PC-3 (cell line): ENCODE measurements at regions not wholly inside any gene's neighbourhood (a gene's known extent, or its start where the extent isn't known, plus 50 kb on each side); places are given as distances from the start of the nearest gene placed in this dataset.

Experiments used
- ATAC-seq: fragments of 200-7000 bp; cut with Tn5 transposase; 2 replicates; pipeline ENCODE4 v1.9.1; 2020; ENCODE audit warnings: mild to moderate bottlenecking, moderate library complexity
- BruUV-seq: library from RNA; stranded (reverse); fragments of 400-500 nt; replicated peaks from 2 replicates; lab custom pipeline; 2021; lab: Mats Ljungman, UMichigan
- CTCF ChIA-PET: fragments of 300-600 bp; sonication (Branson Sonifier 250); formaldehyde crosslinking; loops from one replicate; lab custom pipeline; 2022; ENCODE audit warnings: antibody characterized with exemption; lab: Charles Lee
- POLR2A ChIA-PET: fragments of 300-600 bp; sonication (Branson Sonifier 250); formaldehyde crosslinking; loops from one replicate; lab custom pipeline; 2022; ENCODE audit warnings: antibody characterized with exemption; ENCODE audit not compliant: unreplicated experiment; lab: Charles Lee
- DNase-seq: peaks from one replicate; pipeline ENCODE4 v3.0.0-alpha.2; 2015
- H2AFZ ChIP-seq: fragments of 300-600 bp; sonication (generic); 2 replicates; pipeline ENCODE4 v1.6.0; 2016; ENCODE audit warnings: antibody characterized with exemption, low read length
- H3F3A ChIP-seq: fragments of 300-600 bp; sonication (generic); one replicate; pipeline ENCODE4 v1.6.0; 2017; ENCODE audit warnings: antibody characterized with exemption, low read length, control low read depth, mild to moderate bottlenecking; ENCODE audit not compliant: unreplicated experiment
- H3K27ac ChIP-seq: fragments of 300-600 bp; sonication (generic); 2 replicates; pipeline ENCODE4 v1.5.1; 2016; ENCODE audit warnings: mild to moderate bottlenecking, low read length
- H3K27me3 ChIP-seq: fragments of 300-600 bp; sonication (generic); 2 replicates; pipeline ENCODE4 v1.6.1; 2016; ENCODE audit warnings: low read length, mixed read lengths
- H3K36me3 ChIP-seq: fragments of 300-600 bp; sonication (generic); 2 replicates; pipeline ENCODE4 v1.6.1; 2016; ENCODE audit warnings: low read depth, mixed run types, low read length, mixed read lengths
- H3K4me1 ChIP-seq: fragments of 300-600 bp; sonication (generic); 2 replicates; pipeline ENCODE4 v1.5.1; 2016; ENCODE audit warnings: low read length; ENCODE audit not compliant: insufficient read depth
- H3K4me2 ChIP-seq: fragments of 300-600 bp; sonication (generic); 2 replicates; pipeline ENCODE4 v1.6.0; 2016; ENCODE audit warnings: low read length
- H3K4me3 ChIP-seq: fragments of 300-600 bp; sonication (generic); 2 replicates; pipeline ENCODE4 v1.5.1; 2016; ENCODE audit warnings: mild to moderate bottlenecking, low read length, mixed read lengths
- H3K79me2 ChIP-seq: fragments of 300-600 bp; sonication (generic); 2 replicates; pipeline ENCODE4 v1.6.1; 2017; ENCODE audit warnings: low read length, mixed read lengths
- H3K9ac ChIP-seq: fragments of 300-600 bp; sonication (generic); 2 replicates; pipeline ENCODE4 v1.6.0; 2016; ENCODE audit warnings: mild to moderate bottlenecking, low read length
- H3K9me2 ChIP-seq: fragments of 300-600 bp; sonication (generic); replicated peaks from 2 replicates; pipeline ENCODE4 v1.6.1; 2016; ENCODE audit warnings: mixed run types, low read length, mixed read lengths
- H3K9me3 ChIP-seq: fragments of 300-600 bp; sonication (generic); 2 replicates; pipeline ENCODE4 v1.6.1; 2016; ENCODE audit warnings: low read length, mixed read lengths
- H4K20me1 ChIP-seq: fragments of 300-600 bp; sonication (generic); 2 replicates; pipeline ENCODE4 v1.6.1; 2016; ENCODE audit warnings: low read length, mixed read lengths
- EZH2 ChIP-seq: fragments of 300-600 bp; sonication (generic); IDR thresholded peaks from one replicate; pipeline ENCODE4 v1.6.1; 2017; ENCODE audit warnings: antibody characterized with exemption, mild to moderate bottlenecking, low read length; ENCODE audit not compliant: unreplicated experiment
- EZH2phosphoT487 ChIP-seq: fragments of 300-600 bp; sonication (generic); IDR thresholded peaks from 2 replicates; pipeline ENCODE4 v1.6.1; 2018; ENCODE audit warnings: mild to moderate bottlenecking, antibody characterized with exemption, low read length, borderline replicate concordance
- intact Hi-C: fragments of 100-400 bp; cut with micrococcal nuclease; formaldehyde crosslinking; loops from 2 replicates; pipeline ENCODE4 v1.9.0; 2023
- TF ChIP-seq, protein P1 (sequence below): fragments of 300-600 bp; sonication (generic); conservative IDR thresholded peaks from 2 replicates; pipeline ENCODE4 v1.5.1; 2017; ENCODE audit warnings: antibody characterized with exemption, low read depth, mild to moderate bottlenecking, low read length

DNA sequence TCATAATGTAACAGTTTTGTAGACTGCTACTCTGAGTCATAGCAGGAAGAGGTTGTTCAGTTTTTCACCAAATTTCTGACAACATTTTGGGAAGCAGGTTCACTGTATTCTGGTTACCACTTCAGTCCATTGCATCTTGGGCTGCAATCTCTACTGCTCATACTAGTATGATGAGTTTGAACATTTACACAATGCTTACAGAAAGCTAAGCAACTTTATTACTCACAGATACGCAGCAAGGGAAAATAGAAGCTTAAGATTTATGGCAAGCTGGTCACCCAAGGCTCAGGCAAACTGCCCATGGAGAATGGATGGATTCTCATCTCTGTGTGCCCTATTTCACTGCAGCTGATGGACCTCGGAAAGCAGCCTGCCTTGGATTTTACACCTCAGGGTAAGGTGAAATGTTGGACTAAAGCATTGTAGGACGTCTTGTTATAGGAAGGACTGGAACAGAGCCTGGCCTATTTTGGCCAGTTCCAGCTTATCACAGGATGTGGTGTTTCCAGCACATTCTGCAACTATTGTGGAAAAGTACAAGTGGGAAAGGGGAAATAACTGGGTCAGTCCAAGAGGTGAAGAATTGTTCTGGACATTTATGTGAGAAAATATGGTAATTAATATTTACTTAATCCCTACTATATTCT, 887.1 kb upstream of the AGA start:
- POLR2A ChIA-PET = no interaction called here
- ATAC-seq = no peak
- no peak overlapping the region for H3K4me2 ChIP-seq
- BruUV-seq = no TSS peak
- intact Hi-C loops = no loop called here
- H2AFZ ChIP-seq = no peak overlapping the region
- H4K20me1 ChIP-seq = no peaks in the 10 kb centered on the region
- H3K79me2 ChIP-seq = no peaks in the 10 kb centered on the region
- H3K27me3 ChIP-seq = no peaks in the 10 kb centered on the region
- H3K9ac ChIP-seq = no peak overlapping the region
- H3K9me2 ChIP-seq = no peaks in the 10 kb centered on the region
- no peak overlapping the region for H3K27ac ChIP-seq
- H3F3A ChIP-seq = no peaks in the 10 kb centered on the region
- CTCF ChIA-PET = no interaction called here
- no peaks in the 10 kb centered on the region for H3K36me3 ChIP-seq
- TF ChIP-seq, protein P1, sequence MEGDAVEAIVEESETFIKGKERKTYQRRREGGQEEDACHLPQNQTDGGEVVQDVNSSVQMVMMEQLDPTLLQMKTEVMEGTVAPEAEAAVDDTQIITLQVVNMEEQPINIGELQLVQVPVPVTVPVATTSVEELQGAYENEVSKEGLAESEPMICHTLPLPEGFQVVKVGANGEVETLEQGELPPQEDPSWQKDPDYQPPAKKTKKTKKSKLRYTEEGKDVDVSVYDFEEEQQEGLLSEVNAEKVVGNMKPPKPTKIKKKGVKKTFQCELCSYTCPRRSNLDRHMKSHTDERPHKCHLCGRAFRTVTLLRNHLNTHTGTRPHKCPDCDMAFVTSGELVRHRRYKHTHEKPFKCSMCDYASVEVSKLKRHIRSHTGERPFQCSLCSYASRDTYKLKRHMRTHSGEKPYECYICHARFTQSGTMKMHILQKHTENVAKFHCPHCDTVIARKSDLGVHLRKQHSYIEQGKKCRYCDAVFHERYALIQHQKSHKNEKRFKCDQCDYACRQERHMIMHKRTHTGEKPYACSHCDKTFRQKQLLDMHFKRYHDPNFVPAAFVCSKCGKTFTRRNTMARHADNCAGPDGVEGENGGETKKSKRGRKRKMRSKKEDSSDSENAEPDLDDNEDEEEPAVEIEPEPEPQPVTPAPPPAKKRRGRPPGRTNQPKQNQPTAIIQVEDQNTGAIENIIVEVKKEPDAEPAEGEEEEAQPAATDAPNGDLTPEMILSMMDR = no peak
- no peak for TF ChIP-seq EZH2phosphoT487
- no peak for TF ChIP-seq EZH2
- no peak overlapping the region for H3K4me3 ChIP-seq
- H3K9me3 ChIP-seq = no peaks in the 10 kb centered on the region
- peak; percentile 1 for DNase-seq
- no peaks in the 10 kb centered on the region for H3K4me1 ChIP-seq

DNA sequence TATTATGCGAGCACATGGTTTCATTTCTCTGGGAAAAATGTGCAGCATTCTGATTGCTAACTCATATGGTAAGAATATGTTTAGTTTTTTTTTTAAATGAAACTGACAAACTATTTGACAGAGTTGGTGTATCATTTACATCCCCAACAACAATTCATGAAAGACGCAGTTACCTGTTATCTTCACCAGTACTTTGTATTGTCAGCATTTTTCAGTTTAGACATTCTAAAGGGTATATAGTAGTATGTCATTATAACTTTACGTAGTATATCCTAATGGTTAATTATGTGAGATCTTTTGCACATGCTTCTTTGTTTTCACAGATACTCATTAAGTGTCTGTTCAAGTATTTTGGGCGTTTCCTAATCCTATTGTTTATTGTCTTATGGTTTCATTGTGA, 891.1 kb upstream of the AGA start:
- BruUV-seq = no TSS peak
- no peaks in the 10 kb centered on the region for H3K27me3 ChIP-seq
- H2AFZ ChIP-seq = no peak overlapping the region
- TF ChIP-seq EZH2phosphoT487 (no peak), EZH2 (no peak)
- TF ChIP-seq, protein P1 = no peak
- H3K9me3 ChIP-seq = no peaks in the 10 kb centered on the region
- H3K36me3 ChIP-seq = no peaks in the 10 kb centered on the region
- H3F3A ChIP-seq = no peaks in the 10 kb centered on the region
- CTCF ChIA-PET = no interaction called here
- intact Hi-C loops = no loop called here
- H3K4me1 ChIP-seq = no peaks in the 10 kb centered on the region
- H3K9me2 ChIP-seq = no peaks in the 10 kb centered on the region
- H3K9ac ChIP-seq = no peak overlapping the region
- H3K79me2 ChIP-seq = no peaks in the 10 kb centered on the region
- H3K4me2 ChIP-seq = no peak overlapping the region
- no peak overlapping the region for H3K27ac ChIP-seq
- POLR2A ChIA-PET = no interaction called here
- no peaks in the 10 kb centered on the region for H4K20me1 ChIP-seq
- no peak for ATAC-seq
- H3K4me3 ChIP-seq = no peak overlapping the region
- no peak for DNase-seq

DNA sequence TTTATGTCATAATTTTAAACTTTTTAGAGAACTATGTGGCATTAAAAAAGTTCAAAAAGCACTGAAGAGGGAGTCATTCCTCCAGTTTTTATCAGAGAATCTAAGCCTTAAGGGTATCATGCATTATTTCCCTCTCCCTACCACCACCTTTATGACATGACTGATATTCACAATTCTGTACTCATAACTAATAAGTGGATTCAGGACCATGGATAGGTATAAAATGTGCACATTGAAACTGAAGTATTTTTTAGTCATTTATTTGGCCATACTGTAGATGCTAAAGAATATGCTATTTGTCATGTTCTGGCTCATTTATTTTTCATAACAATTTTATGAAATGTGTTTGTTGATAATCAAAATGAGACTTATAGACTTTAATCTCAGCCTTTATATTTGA, 897.5 kb upstream of the AGA start:
- BruUV-seq = no TSS peak
- ChIA-PET CTCF (no interaction called here), POLR2A (no interaction called here)
- intact Hi-C loops = no loop called here
- H3K9ac ChIP-seq = no peak overlapping the region
- no peaks in the 10 kb centered on the region for H3K36me3 ChIP-seq
- no peaks in the 10 kb centered on the region for H3K4me1 ChIP-seq
- no peaks in the 10 kb centered on the region for H3K79me2 ChIP-seq
- H4K20me1 ChIP-seq = no peaks in the 10 kb centered on the region
- ATAC-seq = no peak
- no peaks in the 10 kb centered on the region for H3K9me2 ChIP-seq
- no peak overlapping the region for H3K4me2 ChIP-seq
- peak; percentile 19 for DNase-seq
- no peak overlapping the region for H2AFZ ChIP-seq
- H3K9me3 ChIP-seq = no peaks in the 10 kb centered on the region
- H3K4me3 ChIP-seq = no peak overlapping the region
- TF ChIP-seq EZH2 (no peak), EZH2phosphoT487 (no peak)
- TF ChIP-seq, protein P1 = no peak
- H3K27me3 ChIP-seq = no peaks in the 10 kb centered on the region
- no peaks in the 10 kb centered on the region for H3F3A ChIP-seq
- no peak overlapping the region for H3K27ac ChIP-seq
